GM23338 (cell line): ENCODE measurements at regions not wholly inside any gene's neighbourhood (a gene's known extent, or its start where the extent isn't known, plus 50 kb on each side); places are given as distances from the start of the nearest gene placed in this dataset.

Experiments
- CTCF ChIP-seq, 2 experiments: fragments of 200-600 bp in 1 of 2; sonication (generic) in 1 of 2; conservative IDR thresholded peaks; 2 replicates each; pipeline versions ENCODE4 v1.5.1 to v1.6.1; 2016 to 2017; ENCODE audit warnings: antibody characterized with exemption in 2 of 2, low read depth in 2 of 2, mild to moderate bottlenecking in 2 of 2, moderate library complexity in 1 of 2
- POLR2AphosphoS5 ChIP-seq: IDR thresholded peaks from 2 replicates; pipeline ENCODE4 v1.6.1; 2016; ENCODE audit warnings: antibody characterized with exemption, low read depth

DNA sequence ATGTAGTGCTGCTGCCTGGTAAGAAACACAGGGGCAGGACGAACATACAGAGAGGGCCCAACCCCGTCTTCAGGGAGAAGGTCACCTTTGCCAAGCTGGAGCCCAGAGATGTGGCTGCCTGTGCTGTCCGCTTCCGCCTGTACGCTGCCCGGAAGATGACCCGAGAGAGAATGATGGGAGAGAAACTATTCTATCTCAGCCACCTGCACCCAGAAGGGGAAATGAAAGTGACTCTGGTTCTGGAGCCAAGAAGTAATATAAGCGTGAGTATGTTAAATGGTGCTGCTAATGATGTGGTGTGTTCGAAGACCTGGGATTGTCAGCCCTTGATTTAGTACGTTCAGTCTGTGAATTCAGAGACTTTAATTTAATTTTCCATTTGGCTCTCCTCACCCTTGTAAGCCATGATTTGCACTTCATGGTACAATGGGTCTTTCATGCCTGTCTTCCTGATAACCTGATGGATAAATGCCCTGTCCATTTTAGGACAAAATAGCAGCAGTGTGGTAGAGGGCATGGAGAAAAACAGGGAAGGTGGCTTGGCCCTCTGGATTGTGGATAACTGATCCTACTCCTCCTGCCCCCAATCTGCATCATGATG is 318.9 kb downstream of the SNAPC1 start:
- no peak for TF ChIP-seq CTCF (conservative IDR thresholded peaks at IDR 0.05; ENCODE audit: low read depth in 2 of 2)
- no peak for TF ChIP-seq POLR2AphosphoS5
